DND-41 (cell line): ENCODE measurements at regions not wholly inside any gene's neighbourhood (a gene's known extent, or its start where the extent isn't known, plus 50 kb on each side); places are given as distances from the start of the nearest gene placed in this dataset.

Source experiments
- ATAC-seq: fragments of 200-7000 bp; cut with Tn5 transposase; 3 replicates; pipeline ENCODE4 v1.9.1; 2021; ENCODE audit warnings: low read depth; ENCODE audit not compliant: insufficient read depth
- DNase-seq: peaks from one replicate; pipeline ENCODE4 v3.0.0-alpha.2; 2020
- H2AFZ ChIP-seq: 2 replicates; pipeline ENCODE4 v1.6.0; 2012; ENCODE audit warnings: low read depth, low read length
- H3K27ac ChIP-seq: 2 replicates; pipeline ENCODE4 v1.5.1; 2012; ENCODE audit warnings: low read length, inconsistent platforms
- H3K27me3 ChIP-seq: fragments of 200-600 bp; sonication (generic); 2 replicates; pipeline ENCODE4 v1.6.0; 2012; ENCODE audit warnings: low read length, mild to moderate bottlenecking, inconsistent platforms; ENCODE audit not compliant: insufficient read depth, poor library complexity
- H3K36me3 ChIP-seq: 2 replicates; pipeline ENCODE4 v1.5.1; 2012; ENCODE audit warnings: low read length, inconsistent platforms; ENCODE audit not compliant: insufficient read depth
- H3K4me1 ChIP-seq: 2 replicates; pipeline ENCODE4 v1.5.1; 2012; ENCODE audit warnings: mild to moderate bottlenecking, low read length; ENCODE audit not compliant: insufficient read depth
- H3K4me2 ChIP-seq: 2 replicates; pipeline ENCODE4 v1.6.0; 2012; ENCODE audit warnings: mild to moderate bottlenecking, moderate library complexity, low read length, inconsistent platforms; ENCODE audit not compliant: insufficient read depth
- H3K4me3 ChIP-seq, 2 experiments: fragments of 200-600 bp in 1 of 2; shearing (Covaris generic) in 1 of 2; 2 replicates each; pipeline ENCODE4 v1.5.1; 2012 to 2016; ENCODE audit warnings: inconsistent platforms in 2 of 2, low read length in 2 of 2, mild to moderate bottlenecking in 2 of 2, low read depth in 1 of 2, moderate library complexity in 1 of 2
- H3K79me2 ChIP-seq: 2 replicates; pipeline ENCODE4 v1.6.0; 2012; ENCODE audit warnings: low read length, inconsistent platforms; ENCODE audit not compliant: insufficient read depth
- H3K9ac ChIP-seq: 2 replicates; pipeline ENCODE4 v1.6.0; 2012; ENCODE audit warnings: low read depth, mild to moderate bottlenecking, inconsistent platforms, low read length, moderate library complexity
- H3K9me3 ChIP-seq: 2 replicates; pipeline ENCODE4 v1.5.1; 2012; ENCODE audit warnings: low read length, moderate library complexity, mild to moderate bottlenecking, inconsistent platforms; ENCODE audit not compliant: insufficient read depth, severe bottlenecking
- H4K20me1 ChIP-seq: 2 replicates; pipeline ENCODE4 v1.6.0; 2012; ENCODE audit warnings: low read length; ENCODE audit not compliant: insufficient read depth
- CTCF ChIP-seq: IDR thresholded peaks from 2 replicates; pipeline ENCODE4 v1.5.1; 2012; ENCODE audit warnings: borderline replicate concordance, low read length, moderate library complexity, mild to moderate bottlenecking; ENCODE audit not compliant: poor library complexity, severe bottlenecking; ENCODE audit errors: extremely low read depth
- EZH2 ChIP-seq: IDR thresholded peaks from 3 replicates; pipeline ENCODE4 v1.6.1; 2012; ENCODE audit warnings: borderline replicate concordance, low read depth, mild to moderate bottlenecking, moderate library complexity, low read length, inconsistent platforms; ENCODE audit not compliant: severe bottlenecking

- no peaks in the 10 kb centered on the region for H3K4me1 ChIP-seq
- ATAC-seq: no peak
- no peak for DNase-seq
- H3K27me3 ChIP-seq: peaks cover 3% of the 10 kb centered on the region
- no peak overlapping the region for H3K4me2 ChIP-seq
- no peaks in the 10 kb centered on the region for H3K79me2 ChIP-seq
- no peak overlapping the region for H3K9ac ChIP-seq
- no peaks in the 10 kb centered on the region for H4K20me1 ChIP-seq
- H3K27ac ChIP-seq: no peak overlapping the region
- TF ChIP-seq EZH2 (no peak), CTCF (no peak)
- H3K36me3 ChIP-seq: no peaks in the 10 kb centered on the region
- no peak overlapping the region for H3K4me3 ChIP-seq
- no peaks in the 10 kb centered on the region for H3K9me3 ChIP-seq
- no peak overlapping the region for H2AFZ ChIP-seq
Observed at GRCh38 chr2:126534478-126534877, 121.5 kb upstream of the GYPC start.

- no peaks in the 10 kb centered on the region for H4K20me1 ChIP-seq
- no peaks in the 10 kb centered on the region for H3K79me2 ChIP-seq
- no peak for DNase-seq
- no peak overlapping the region for H2AFZ ChIP-seq
- H3K9me3 ChIP-seq: no peaks in the 10 kb centered on the region
- H3K36me3 ChIP-seq: no peaks in the 10 kb centered on the region
- H3K4me2 ChIP-seq: no peak overlapping the region
- H3K4me3 ChIP-seq: no peak overlapping the region
- no peak overlapping the region for H3K9ac ChIP-seq
- H3K27ac ChIP-seq: no peak overlapping the region
- TF ChIP-seq CTCF (no peak), EZH2 (no peak)
- H3K27me3 ChIP-seq: peaks cover 3% of the 10 kb centered on the region
- ATAC-seq: no peak
- no peaks in the 10 kb centered on the region for H3K4me1 ChIP-seq
Observed at GRCh38 chr2:126535408-126535807, 120.5 kb upstream of the GYPC start.

- Histone ChIP-seq H3K4me2 (no peak overlapping the region), H3K27ac (no peak overlapping the region), H3K4me3 (no peak overlapping the region), H3K79me2 (no peaks in the 10 kb centered on the region), H3K27me3 (no peaks in the 10 kb centered on the region), H3K4me1 (no peaks in the 10 kb centered on the region), H4K20me1 (no peaks in the 10 kb centered on the region), H3K9ac (no peak overlapping the region), H3K9me3 (no peaks in the 10 kb centered on the region), H2AFZ (no peak overlapping the region), H3K36me3 (no peaks in the 10 kb centered on the region)
- ATAC-seq (no peak), DNase-seq (no peak)
- TF ChIP-seq CTCF (no peak), EZH2 (no peak)
Observed at GRCh38 chr2:126536605-126537200, 119.3 kb upstream of the GYPC start.

- Histone ChIP-seq H3K79me2 (no peaks in the 10 kb centered on the region), H4K20me1 (no peaks in the 10 kb centered on the region), H3K27me3 (no peaks in the 10 kb centered on the region), H3K4me2 (no peak overlapping the region), H3K9ac (no peak overlapping the region), H3K4me1 (no peaks in the 10 kb centered on the region), H3K36me3 (no peaks in the 10 kb centered on the region), H2AFZ (no peak overlapping the region), H3K4me3 (no peak overlapping the region), H3K27ac (no peak overlapping the region), H3K9me3 (peaks cover 9% of the 10 kb centered on the region)
- no peak for DNase-seq
- ATAC-seq: no peak
- no peak for TF ChIP-seq EZH2
- no peak for TF ChIP-seq CTCF
Observed at GRCh38 chr2:126539101-126539500, 116.9 kb upstream of the GYPC start.
